PC-3 (cell line): ENCODE measurements at regions not wholly inside any gene's neighbourhood (a gene's known extent, or its start where the extent isn't known, plus 50 kb on each side); places are given as distances from the start of the nearest gene placed in this dataset.

ENCODE experiments used
- ATAC-seq: fragments of 200-7000 bp; cut with Tn5 transposase; 2 replicates; pipeline ENCODE4 v1.9.1; 2020; ENCODE audit warnings: mild to moderate bottlenecking, moderate library complexity
- BruUV-seq: library from RNA; stranded (reverse); fragments of 400-500 nt; replicated peaks from 2 replicates; lab custom pipeline; 2021; lab: Mats Ljungman, UMichigan
- CTCF ChIA-PET: fragments of 300-600 bp; sonication (Branson Sonifier 250); formaldehyde crosslinking; loops from one replicate; lab custom pipeline; 2022; ENCODE audit warnings: antibody characterized with exemption; lab: Charles Lee
- POLR2A ChIA-PET: fragments of 300-600 bp; sonication (Branson Sonifier 250); formaldehyde crosslinking; loops from one replicate; lab custom pipeline; 2022; ENCODE audit warnings: antibody characterized with exemption; ENCODE audit not compliant: unreplicated experiment; lab: Charles Lee
- DNase-seq: peaks from one replicate; pipeline ENCODE4 v3.0.0-alpha.2; 2015
- H2AFZ ChIP-seq: fragments of 300-600 bp; sonication (generic); 2 replicates; pipeline ENCODE4 v1.6.0; 2016; ENCODE audit warnings: antibody characterized with exemption, low read length
- H3F3A ChIP-seq: fragments of 300-600 bp; sonication (generic); one replicate; pipeline ENCODE4 v1.6.0; 2017; ENCODE audit warnings: antibody characterized with exemption, low read length, control low read depth, mild to moderate bottlenecking; ENCODE audit not compliant: unreplicated experiment
- H3K27ac ChIP-seq: fragments of 300-600 bp; sonication (generic); 2 replicates; pipeline ENCODE4 v1.5.1; 2016; ENCODE audit warnings: mild to moderate bottlenecking, low read length
- H3K27me3 ChIP-seq: fragments of 300-600 bp; sonication (generic); 2 replicates; pipeline ENCODE4 v1.6.1; 2016; ENCODE audit warnings: low read length, mixed read lengths
- H3K36me3 ChIP-seq: fragments of 300-600 bp; sonication (generic); 2 replicates; pipeline ENCODE4 v1.6.1; 2016; ENCODE audit warnings: low read depth, mixed run types, low read length, mixed read lengths
- H3K4me1 ChIP-seq: fragments of 300-600 bp; sonication (generic); 2 replicates; pipeline ENCODE4 v1.5.1; 2016; ENCODE audit warnings: low read length; ENCODE audit not compliant: insufficient read depth
- H3K4me2 ChIP-seq: fragments of 300-600 bp; sonication (generic); 2 replicates; pipeline ENCODE4 v1.6.0; 2016; ENCODE audit warnings: low read length
- H3K4me3 ChIP-seq: fragments of 300-600 bp; sonication (generic); 2 replicates; pipeline ENCODE4 v1.5.1; 2016; ENCODE audit warnings: mild to moderate bottlenecking, low read length, mixed read lengths
- H3K79me2 ChIP-seq: fragments of 300-600 bp; sonication (generic); 2 replicates; pipeline ENCODE4 v1.6.1; 2017; ENCODE audit warnings: low read length, mixed read lengths
- H3K9ac ChIP-seq: fragments of 300-600 bp; sonication (generic); 2 replicates; pipeline ENCODE4 v1.6.0; 2016; ENCODE audit warnings: mild to moderate bottlenecking, low read length
- H3K9me2 ChIP-seq: fragments of 300-600 bp; sonication (generic); replicated peaks from 2 replicates; pipeline ENCODE4 v1.6.1; 2016; ENCODE audit warnings: mixed run types, low read length, mixed read lengths
- H3K9me3 ChIP-seq: fragments of 300-600 bp; sonication (generic); 2 replicates; pipeline ENCODE4 v1.6.1; 2016; ENCODE audit warnings: low read length, mixed read lengths
- H4K20me1 ChIP-seq: fragments of 300-600 bp; sonication (generic); 2 replicates; pipeline ENCODE4 v1.6.1; 2016; ENCODE audit warnings: low read length, mixed read lengths
- CTCF ChIP-seq: fragments of 300-600 bp; sonication (generic); conservative IDR thresholded peaks from 2 replicates; pipeline ENCODE4 v1.5.1; 2017; ENCODE audit warnings: antibody characterized with exemption, low read depth, mild to moderate bottlenecking, low read length
- EZH2 ChIP-seq: fragments of 300-600 bp; sonication (generic); IDR thresholded peaks from one replicate; pipeline ENCODE4 v1.6.1; 2017; ENCODE audit warnings: antibody characterized with exemption, mild to moderate bottlenecking, low read length; ENCODE audit not compliant: unreplicated experiment
- EZH2phosphoT487 ChIP-seq: fragments of 300-600 bp; sonication (generic); IDR thresholded peaks from 2 replicates; pipeline ENCODE4 v1.6.1; 2018; ENCODE audit warnings: mild to moderate bottlenecking, antibody characterized with exemption, low read length, borderline replicate concordance
- intact Hi-C: fragments of 100-400 bp; cut with micrococcal nuclease; formaldehyde crosslinking; loops from 2 replicates; pipeline ENCODE4 v1.9.0; 2023

GRCh38 chr13:50714891-50715290, 128.6 kb downstream of the DLEU7 start:
- TF ChIP-seq CTCF (no peak), EZH2 (no peak), EZH2phosphoT487 (no peak)
- BruUV-seq: no TSS peak
- no peaks in the 10 kb centered on the region for H4K20me1 ChIP-seq
- H3K27me3 ChIP-seq: no peaks in the 10 kb centered on the region
- intact Hi-C loops: no loop called here
- CTCF ChIA-PET: no interaction called here
- H3K79me2 ChIP-seq: no peaks in the 10 kb centered on the region
- H3K9me3 ChIP-seq: no peaks in the 10 kb centered on the region
- H3K9me2 ChIP-seq: no peaks in the 10 kb centered on the region
- H3F3A ChIP-seq: no peaks in the 10 kb centered on the region
- DNase-seq (no peak), ATAC-seq (no peak)
- no peak overlapping the region for H3K9ac ChIP-seq
- H3K27ac ChIP-seq: no peak overlapping the region
- POLR2A ChIA-PET: no interaction called here
- H2AFZ ChIP-seq: no peak overlapping the region
- no peaks in the 10 kb centered on the region for H3K36me3 ChIP-seq
- no peak overlapping the region for H3K4me2 ChIP-seq
- no peak overlapping the region for H3K4me3 ChIP-seq
- no peaks in the 10 kb centered on the region for H3K4me1 ChIP-seq

GRCh38 chr13:50715402-50716146, 127.9 kb downstream of the DLEU7 start:
- no peaks in the 10 kb centered on the region for H3F3A ChIP-seq
- BruUV-seq: no TSS peak
- no peak overlapping the region for H3K27ac ChIP-seq
- H3K9me2 ChIP-seq: no peaks in the 10 kb centered on the region
- no peak overlapping the region for H3K4me2 ChIP-seq
- CTCF ChIA-PET: no interaction called here
- H3K36me3 ChIP-seq: no peaks in the 10 kb centered on the region
- intact Hi-C loops: no loop called here
- DNase-seq (no peak), ATAC-seq (no peak)
- no peak overlapping the region for H3K4me3 ChIP-seq
- no peaks in the 10 kb centered on the region for H3K79me2 ChIP-seq
- no peaks in the 10 kb centered on the region for H4K20me1 ChIP-seq
- H3K4me1 ChIP-seq: no peaks in the 10 kb centered on the region
- no peaks in the 10 kb centered on the region for H3K9me3 ChIP-seq
- H2AFZ ChIP-seq: no peak overlapping the region
- POLR2A ChIA-PET: no interaction called here
- H3K27me3 ChIP-seq: no peaks in the 10 kb centered on the region
- H3K9ac ChIP-seq: no peak overlapping the region
- no peak for TF ChIP-seq EZH2
- no peak for TF ChIP-seq CTCF
- TF ChIP-seq EZH2phosphoT487: no peak
